B cell (primary cell): ENCODE measurements at regions not wholly inside any gene's neighbourhood (a gene's known extent, or its start where the extent isn't known, plus 50 kb on each side); places are given as distances from the start of the nearest gene placed in this dataset.
"Not testable (repeated sequence)": the region's sequence is repeated elsewhere in the genome, so short reads cannot be mapped to it uniquely, and the experiment has no call there.

Experiments
- EZH2 ChIP-seq: IDR thresholded peaks from 2 replicates; pipeline ENCODE4 v1.6.1; 2012; ENCODE audit warnings: borderline replicate concordance, low read depth, mild to moderate bottlenecking, moderate library complexity, low read length; ENCODE audit not compliant: insufficient read depth, poor library complexity, severe bottlenecking
- TF ChIP-seq, protein P1 (sequence below): fragments of 200-600 bp; IDR thresholded peaks from one replicate; pipeline ENCODE4 v1.8.0; 2022; ENCODE audit warnings: antibody characterized with exemption, mild to moderate bottlenecking

- TF ChIP-seq, protein P1, sequence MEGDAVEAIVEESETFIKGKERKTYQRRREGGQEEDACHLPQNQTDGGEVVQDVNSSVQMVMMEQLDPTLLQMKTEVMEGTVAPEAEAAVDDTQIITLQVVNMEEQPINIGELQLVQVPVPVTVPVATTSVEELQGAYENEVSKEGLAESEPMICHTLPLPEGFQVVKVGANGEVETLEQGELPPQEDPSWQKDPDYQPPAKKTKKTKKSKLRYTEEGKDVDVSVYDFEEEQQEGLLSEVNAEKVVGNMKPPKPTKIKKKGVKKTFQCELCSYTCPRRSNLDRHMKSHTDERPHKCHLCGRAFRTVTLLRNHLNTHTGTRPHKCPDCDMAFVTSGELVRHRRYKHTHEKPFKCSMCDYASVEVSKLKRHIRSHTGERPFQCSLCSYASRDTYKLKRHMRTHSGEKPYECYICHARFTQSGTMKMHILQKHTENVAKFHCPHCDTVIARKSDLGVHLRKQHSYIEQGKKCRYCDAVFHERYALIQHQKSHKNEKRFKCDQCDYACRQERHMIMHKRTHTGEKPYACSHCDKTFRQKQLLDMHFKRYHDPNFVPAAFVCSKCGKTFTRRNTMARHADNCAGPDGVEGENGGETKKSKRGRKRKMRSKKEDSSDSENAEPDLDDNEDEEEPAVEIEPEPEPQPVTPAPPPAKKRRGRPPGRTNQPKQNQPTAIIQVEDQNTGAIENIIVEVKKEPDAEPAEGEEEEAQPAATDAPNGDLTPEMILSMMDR, result not testable (repeated sequence)
- TF ChIP-seq EZH2, result not testable (repeated sequence)
Measured at GRCh38 chr12:8355531-8355930, 100.2 kb upstream of the CLEC6A start.
